RWPE1 (cell line): ENCODE measurements at regions not wholly inside any gene's neighbourhood (a gene's known extent, or its start where the extent isn't known, plus 50 kb on each side); places are given as distances from the start of the nearest gene placed in this dataset.

Experiments
- CTCF ChIA-PET: fragments of 350-600 bp; sonication (Branson Sonifier 250); formaldehyde crosslinking; extraction: SDS; loops from one replicate; lab custom pipeline; 2021; lab: Yijun Ruan, JAX
- POLR2A ChIA-PET: fragments of 400-600 bp; formaldehyde crosslinking; extraction: SDS; loops from one replicate; lab custom pipeline; 2020; ENCODE audit warnings: antibody characterized with exemption; ENCODE audit not compliant: low non-redundant PET; lab: Yijun Ruan, JAX
- DNase-seq: peaks from one replicate; pipeline ENCODE4 v3.0.0; 2012; ENCODE audit warnings: low spot score
- H3K27ac ChIP-seq: fragments of 450-650 bp; 2 replicates; pipeline ENCODE4 v1.5.1; 2017
- TF ChIP-seq, protein P1 (sequence below): fragments of 450-650 bp; conservative IDR thresholded peaks from 2 replicates; pipeline ENCODE4 v1.5.1; 2017; ENCODE audit warnings: low read depth, mild to moderate bottlenecking

DNA sequence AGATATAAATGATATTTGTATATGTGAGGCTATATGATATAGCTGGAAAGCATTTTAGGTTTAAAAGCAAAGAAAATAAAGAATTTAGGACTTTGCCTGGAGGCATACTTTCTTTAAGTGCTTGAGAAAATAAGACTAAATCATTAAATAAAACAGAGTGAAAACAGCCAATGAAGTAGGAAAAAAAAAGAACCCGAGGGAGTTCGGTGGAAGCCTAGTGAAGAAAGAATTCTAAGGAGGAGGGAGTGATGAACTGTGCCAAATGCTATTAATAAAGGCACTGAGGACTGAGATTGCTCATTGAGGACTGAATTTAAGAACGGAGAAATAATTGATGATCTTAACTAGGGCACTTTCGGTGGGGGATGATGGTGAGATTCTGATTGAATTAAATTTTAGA lies 573.5 kb downstream of the DSC3 start:
- no peak for DNase-seq
- ChIA-PET POLR2A (no interaction called here), CTCF (no interaction called here)
- H3K27ac ChIP-seq = no peak overlapping the region
- TF ChIP-seq, protein P1, sequence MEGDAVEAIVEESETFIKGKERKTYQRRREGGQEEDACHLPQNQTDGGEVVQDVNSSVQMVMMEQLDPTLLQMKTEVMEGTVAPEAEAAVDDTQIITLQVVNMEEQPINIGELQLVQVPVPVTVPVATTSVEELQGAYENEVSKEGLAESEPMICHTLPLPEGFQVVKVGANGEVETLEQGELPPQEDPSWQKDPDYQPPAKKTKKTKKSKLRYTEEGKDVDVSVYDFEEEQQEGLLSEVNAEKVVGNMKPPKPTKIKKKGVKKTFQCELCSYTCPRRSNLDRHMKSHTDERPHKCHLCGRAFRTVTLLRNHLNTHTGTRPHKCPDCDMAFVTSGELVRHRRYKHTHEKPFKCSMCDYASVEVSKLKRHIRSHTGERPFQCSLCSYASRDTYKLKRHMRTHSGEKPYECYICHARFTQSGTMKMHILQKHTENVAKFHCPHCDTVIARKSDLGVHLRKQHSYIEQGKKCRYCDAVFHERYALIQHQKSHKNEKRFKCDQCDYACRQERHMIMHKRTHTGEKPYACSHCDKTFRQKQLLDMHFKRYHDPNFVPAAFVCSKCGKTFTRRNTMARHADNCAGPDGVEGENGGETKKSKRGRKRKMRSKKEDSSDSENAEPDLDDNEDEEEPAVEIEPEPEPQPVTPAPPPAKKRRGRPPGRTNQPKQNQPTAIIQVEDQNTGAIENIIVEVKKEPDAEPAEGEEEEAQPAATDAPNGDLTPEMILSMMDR = no peak

DNA sequence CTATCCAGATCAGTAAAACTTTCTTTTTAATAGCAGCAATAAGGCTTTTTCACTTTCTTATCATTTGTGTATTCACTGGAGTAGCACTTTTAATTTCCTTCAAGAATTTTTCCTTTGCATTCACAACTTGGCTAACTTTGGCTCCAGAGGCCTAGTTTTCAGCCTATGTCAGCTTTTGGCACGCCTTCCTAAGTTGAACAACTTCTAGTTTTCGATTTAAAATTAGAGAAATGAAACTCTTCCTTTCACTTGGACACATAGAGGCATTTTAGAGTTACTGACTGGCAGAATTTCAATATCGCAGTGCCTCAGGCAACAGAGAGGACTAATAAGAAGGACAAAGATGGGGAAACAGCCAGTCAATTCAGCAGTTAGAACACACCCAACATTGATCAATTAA lies 577.4 kb downstream of the DSC3 start:
- H3K27ac ChIP-seq = no peak overlapping the region
- DNase-seq = no peak
- POLR2A ChIA-PET = no interaction called here
- CTCF ChIA-PET = interaction anchor here (0.7 kb wide), 1 partner anchor 200 kb away, joined by 5 read pairs; no protein-coding TSS in a partner anchor
- TF ChIP-seq, protein P1 = no peak

DNA sequence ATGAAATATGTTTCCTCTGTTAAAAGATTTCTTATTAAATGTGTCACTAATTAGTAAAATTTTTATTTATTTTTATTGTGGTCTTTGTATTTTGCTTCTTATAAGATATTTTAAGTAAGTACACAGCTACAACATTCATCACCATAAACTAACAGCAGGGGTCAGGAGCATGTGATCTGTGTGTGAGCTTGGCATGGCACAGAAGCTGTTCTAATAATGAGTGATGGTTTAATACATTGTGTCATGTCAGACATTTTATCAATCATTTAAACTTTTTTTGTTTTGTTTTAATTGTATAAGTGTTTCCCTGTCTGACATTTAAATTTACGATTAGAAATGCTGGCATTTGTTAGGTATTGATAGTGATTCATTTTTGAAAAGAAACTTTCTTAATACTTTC lies 585.4 kb downstream of the DSC3 start:
- CTCF ChIA-PET = no interaction called here
- H3K27ac ChIP-seq = no peak overlapping the region
- TF ChIP-seq, protein P1 = no peak
- DNase-seq = no peak
- POLR2A ChIA-PET = no interaction called here

DNA sequence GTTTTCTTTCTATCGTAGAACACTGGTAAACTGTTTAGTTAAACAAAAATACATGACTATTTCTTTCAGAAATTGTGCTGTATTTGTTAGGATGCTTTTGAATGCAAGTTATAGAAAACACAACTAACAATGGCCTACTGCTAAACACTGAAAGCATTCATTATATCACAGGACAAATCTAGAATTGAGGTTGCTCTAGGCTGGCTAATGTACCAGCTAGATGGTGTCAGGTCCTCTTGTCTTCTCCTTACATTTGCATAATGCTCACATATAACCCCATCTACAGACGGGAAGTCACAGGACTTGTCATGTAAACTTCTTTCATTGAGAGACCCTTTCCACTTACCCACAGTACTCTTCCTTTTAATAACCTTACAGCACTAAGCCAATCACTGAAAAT lies 586.8 kb downstream of the DSC3 start:
- no peak overlapping the region for H3K27ac ChIP-seq
- DNase-seq = no peak
- ChIA-PET CTCF (no interaction called here), POLR2A (no interaction called here)
- TF ChIP-seq, protein P1 = no peak

DNA sequence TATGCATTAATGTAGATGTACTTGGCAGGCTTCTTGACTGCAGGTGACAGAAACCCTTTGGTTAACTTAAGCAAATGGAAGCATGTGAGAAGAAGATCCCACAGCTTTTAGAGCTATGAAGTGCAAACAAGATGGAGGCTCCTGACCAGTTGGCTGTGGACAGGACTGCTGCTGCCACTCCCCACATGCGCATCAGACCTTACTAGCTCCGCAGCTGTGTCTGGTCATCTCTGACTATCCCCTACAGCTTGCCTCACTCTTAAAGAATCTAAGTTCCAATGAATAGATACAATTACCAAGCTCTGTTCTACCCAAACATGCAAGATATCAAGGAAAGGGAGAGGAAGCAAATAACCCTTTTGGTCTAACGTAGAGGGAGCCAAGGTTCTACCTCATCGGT lies 587.6 kb downstream of the DSC3 start:
- DNase-seq = no peak
- TF ChIP-seq, protein P1 = no peak
- POLR2A ChIA-PET = no interaction called here
- H3K27ac ChIP-seq = no peak overlapping the region
- CTCF ChIA-PET = no interaction called here

DNA sequence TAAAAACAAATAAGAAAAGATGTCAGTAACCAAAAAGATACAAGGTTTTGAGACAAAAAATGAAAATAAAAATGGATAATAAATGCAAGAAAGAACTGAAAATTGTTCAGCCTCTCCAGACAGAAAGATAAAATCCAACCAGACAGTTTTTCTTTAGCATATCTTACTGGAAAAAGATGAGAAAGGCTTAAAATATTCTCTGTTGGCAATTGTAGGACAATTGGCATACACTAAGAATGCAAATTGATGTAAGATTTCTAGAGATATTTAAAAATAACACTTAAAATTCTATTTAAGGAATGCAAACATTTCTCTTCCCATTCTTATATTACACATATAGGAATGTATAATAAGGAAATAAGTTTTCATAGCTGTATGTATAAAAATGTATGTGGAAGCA lies 590.6 kb downstream of the DSC3 start:
- CTCF ChIA-PET = no interaction called here
- POLR2A ChIA-PET = no interaction called here

More for the DNA sequence above, 590.6 kb downstream of the DSC3 start:
- no peak for DNase-seq
- TF ChIP-seq, protein P1 = no peak
- no peak overlapping the region for H3K27ac ChIP-seq
